ENCODE measurements at regions not wholly inside any gene's neighbourhood (a gene's known extent, or its start where the extent isn't known, plus 50 kb on each side); places are given as distances from the start of the nearest gene placed in this dataset.

DNA sequence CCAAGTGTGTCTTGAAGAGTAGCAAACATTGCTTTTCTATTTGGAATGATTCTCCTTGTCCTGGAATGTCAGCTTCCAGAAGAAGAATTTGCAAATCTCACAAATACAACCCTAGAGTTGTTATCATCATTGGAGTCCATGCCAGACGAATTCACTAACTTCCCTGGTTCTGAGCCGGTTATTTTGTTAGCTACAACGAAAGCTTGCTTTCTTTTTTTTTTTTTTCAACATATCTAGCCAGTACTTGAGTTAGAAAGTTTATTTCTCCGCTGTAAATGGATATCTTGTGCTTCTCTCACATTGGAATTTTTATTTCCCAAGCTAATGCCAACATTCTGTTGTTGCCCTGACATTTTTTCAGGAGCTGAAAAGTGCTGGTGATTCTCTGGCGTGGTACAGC, 138.1 kb upstream of the POM121L12 start:
- DNase-seq (ENCODE audit: low spot score) = no peak

DNA sequence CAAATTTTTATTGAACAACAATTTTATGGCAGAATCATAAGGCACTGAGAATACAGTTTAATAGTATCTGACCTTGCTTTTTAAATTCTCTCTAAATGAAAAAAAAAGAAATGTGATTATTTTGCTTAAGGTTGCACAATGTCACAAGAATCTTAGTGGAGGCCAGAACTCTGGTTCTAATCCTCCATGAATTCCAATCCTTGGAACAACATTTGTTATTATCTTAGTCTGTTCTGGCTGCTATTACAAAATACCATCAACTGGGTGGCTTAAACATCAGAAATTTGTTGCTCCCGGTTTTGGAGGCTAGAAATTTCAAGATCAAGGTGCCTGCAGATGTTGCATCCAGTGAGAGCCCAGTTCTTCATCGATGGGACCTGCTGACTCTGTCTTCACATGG, 158.2 kb upstream of the POM121L12 start:
- no peak for DNase-seq (ENCODE audit: low spot score)

GRCh38 chr7:52876402-52876801, 159.0 kb upstream of the POM121L12 start:
- DNase-seq (ENCODE audit: low spot score) = no peak

- DNase-seq (ENCODE audit: low spot score) = no peak
These were observed 171.8 kb upstream of the POM121L12 start for GRCh38 chr7:52863652-52864051.

- no peak for DNase-seq (ENCODE audit: low spot score)
These were observed 173.1 kb upstream of the POM121L12 start for GRCh38 chr7:52862321-52862720.

DNA sequence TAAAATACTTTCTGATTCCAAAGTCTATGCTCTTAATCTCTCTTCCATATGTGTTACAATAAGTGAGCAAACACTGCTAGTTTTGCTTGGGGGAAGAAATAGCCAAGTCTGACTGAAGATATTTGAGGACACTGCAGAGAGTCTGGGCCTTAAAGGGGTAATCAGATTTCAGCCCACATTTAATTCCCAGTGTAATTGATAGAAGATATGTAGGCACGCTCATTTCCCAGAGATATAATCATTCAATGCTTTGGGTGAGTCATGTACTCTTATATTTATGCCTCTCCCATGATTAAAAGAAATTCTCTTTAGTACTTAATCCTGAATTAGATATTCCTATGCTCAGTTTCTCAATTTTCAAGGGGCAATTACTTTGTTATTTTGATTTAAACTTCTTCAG, 178.1 kb upstream of the POM121L12 start:
- no peak for DNase-seq (ENCODE audit: low spot score)

- no peak for DNase-seq (ENCODE audit: low spot score)
These were observed 180.8 kb upstream of the POM121L12 start for GRCh38 chr7:52854681-52855080.

DNA sequence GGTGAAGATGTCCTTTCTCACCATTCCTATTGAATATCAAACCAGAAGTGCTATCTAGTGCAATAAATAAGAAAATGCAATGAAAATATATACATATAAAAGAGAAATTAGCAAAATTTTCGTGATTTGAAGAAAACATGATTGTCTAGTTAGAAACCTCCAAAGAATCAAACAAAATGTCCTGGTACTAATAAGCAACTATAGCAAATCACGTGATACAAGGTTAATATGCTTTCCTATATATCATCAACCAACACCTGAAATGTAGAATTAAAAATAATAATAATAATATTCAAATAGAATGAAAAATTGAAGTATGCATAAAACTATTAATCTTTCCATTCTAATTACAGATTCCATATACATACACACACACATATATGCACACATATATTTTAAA, 183.9 kb upstream of the POM121L12 start:
- DNase-seq (ENCODE audit: low spot score) = no peak

DNA sequence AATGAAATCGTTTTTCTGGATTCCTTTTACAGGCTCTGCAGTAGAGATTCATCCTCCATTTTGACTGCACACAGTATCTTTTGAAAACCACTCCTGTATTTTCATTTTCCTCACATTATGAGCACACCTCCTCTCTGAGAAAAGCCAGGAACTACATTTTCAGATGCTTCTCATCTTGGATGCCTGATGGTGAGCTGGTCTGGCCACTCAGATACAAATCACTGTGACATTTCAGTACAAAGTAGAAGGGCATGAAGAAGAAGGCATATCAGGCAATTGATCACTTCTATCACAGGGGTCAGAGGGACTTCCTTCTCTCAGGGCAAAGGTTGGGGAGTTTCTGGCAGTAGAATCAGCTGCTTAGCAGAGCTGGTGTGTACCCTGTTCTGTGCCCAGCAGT, 192.0 kb upstream of the POM121L12 start:
- DNase-seq (ENCODE audit: low spot score) = no peak

DNA sequence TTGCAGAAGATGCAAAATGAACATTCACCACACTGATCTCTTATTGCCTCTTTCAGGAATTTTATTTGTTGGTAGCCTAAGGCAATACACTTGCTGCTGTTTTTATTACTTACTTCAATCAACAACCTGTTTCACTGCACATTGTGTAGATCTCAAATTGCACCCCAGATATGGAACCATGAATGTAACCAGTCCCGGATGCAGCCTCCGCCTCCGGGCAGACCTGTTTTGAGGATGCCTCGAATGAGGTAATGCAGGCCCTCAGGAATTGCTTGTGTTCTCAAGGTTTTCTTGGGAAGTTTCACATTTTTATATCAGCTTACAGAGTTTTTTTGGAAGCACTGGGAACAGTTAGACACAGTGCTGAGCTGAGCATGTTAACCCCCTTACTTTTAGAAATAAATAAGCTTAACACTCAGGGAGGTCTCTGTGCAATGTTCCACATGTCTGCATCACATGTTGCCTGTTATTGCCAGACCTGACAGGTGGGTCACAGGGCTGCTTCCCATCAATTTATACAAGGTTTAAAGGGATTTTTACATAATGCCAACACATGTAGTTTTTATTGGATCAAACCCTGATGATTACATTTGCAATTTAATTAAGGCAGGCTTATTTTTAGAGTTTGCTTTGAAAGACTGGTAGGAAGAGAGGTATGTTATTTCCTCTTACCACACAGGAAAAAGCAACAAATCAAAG, 193.1 kb upstream of the POM121L12 start:
- DNase-seq (ENCODE audit: low spot score) = no peak

DNA sequence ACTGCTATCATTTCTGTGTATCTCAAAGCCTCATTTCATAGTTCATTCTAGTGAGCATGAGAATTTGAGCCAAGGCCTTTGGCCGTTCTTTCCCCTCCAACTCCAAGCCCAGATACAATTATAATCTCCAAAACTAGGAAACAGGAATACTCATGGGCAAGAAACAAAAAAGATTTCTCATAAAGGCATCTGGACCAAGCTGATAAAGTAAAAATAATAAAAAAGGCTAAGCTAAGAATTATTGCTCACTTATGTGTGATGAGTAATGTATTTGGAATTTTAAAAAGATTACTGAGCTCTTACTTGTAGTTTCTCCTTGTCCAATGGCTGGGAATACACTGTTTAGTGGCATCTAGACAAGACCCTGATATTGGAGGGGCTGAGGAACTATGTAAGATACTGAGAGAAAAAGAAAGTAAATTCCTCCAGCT, 196.4 kb upstream of the POM121L12 start:
- DNase-seq (ENCODE audit: low spot score) = no peak

- no peak for DNase-seq (ENCODE audit: low spot score)
These were observed 204.1 kb upstream of the POM121L12 start for GRCh38 chr7:52831321-52831720.

DNA sequence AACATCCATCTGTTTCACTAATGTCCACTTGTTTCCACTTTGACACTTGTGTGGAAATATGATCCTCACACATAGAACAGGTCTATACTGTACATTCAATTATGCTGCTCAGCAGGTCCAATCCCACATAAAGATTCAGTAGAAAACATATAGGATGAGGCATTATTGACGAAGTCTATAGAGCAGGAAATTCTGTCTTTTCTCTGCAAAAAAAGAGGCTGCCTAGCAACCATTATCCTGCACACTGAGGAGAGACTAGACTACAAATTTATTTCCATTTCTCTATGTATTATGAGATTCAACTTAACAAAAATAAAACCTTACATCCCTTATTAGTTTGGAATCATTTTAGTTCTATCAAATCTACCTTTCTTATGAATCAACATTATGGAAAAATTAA, 204.6 kb upstream of the POM121L12 start:
- DNase-seq (ENCODE audit: low spot score) = no peak

- no peak for DNase-seq (ENCODE audit: low spot score)
These were observed 208.7 kb upstream of the POM121L12 start for GRCh38 chr7:52826515-52827265.

GRCh38 chr7:52825611-52826010, 209.8 kb upstream of the POM121L12 start:
- no peak for DNase-seq (ENCODE audit: low spot score)

DNA sequence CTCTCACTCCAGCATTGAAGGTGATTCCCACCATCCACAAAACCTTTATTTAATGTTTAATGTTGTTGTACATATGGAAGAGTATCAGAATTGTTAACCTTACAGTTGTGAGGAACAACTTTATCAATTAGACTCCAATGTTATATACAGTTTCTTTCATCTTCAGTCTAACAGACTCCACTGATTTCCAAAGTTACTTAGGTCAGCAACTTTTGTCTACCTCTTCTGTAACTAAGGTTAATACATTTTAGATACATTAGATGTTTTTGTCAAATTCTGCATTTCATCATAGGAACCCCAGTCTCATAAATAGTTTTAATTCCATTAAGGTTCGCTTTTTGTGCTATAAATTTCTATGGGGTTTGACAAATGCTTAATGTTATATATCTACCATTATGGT, 223.9 kb upstream of the POM121L12 start:
- DNase-seq (ENCODE audit: low spot score) = no peak

- no peak for DNase-seq (ENCODE audit: low spot score)
These were observed 235.6 kb upstream of the POM121L12 start for GRCh38 chr7:52799817-52800216.

GRCh38 chr7:52797801-52798200, 237.6 kb upstream of the POM121L12 start:
- DNase-seq (ENCODE audit: low spot score) = no peak

DNA sequence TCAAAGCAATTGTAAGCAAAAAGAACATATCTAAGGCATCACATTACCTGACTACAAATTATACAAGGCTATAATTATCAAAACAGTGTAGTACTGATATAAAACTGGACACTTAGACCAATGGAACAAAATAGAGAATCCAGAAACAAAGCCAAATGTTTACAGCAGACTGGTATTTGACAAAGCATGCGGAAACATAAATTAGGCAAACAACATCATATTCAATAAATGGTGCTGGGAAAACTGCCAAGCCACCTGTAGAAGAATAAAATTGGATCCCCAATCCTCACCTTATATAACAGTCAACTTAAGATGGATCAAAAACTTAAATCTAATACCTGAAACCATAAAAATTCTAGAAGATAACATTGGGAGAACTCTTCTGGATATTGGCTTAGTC, 240.8 kb upstream of the POM121L12 start:
- DNase-seq (ENCODE audit: low spot score) = no peak

- no peak for DNase-seq (ENCODE audit: low spot score)
These were observed 244.2 kb upstream of the POM121L12 start for GRCh38 chr7:52791176-52791700.

DNA sequence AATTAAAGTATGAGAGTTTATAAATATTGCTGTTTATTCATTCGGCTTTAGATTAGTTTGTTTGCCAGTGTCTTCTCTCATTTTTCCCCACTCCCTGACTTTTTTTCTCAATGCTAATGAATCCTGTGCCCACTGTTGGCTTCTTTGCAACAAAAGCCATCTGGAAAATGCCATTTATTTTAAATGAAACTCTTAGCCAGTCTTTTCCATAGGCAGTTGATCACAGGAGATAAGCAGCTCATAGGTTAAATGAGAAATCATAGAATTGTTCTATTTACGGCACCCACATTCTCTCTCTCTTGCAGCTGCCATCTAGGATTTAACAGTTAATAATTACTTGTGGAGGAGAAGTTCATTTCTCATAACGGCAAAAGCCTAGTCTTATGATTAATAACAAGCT, 249.3 kb upstream of the POM121L12 start:
- DNase-seq (ENCODE audit: low spot score) = no peak

DNA sequence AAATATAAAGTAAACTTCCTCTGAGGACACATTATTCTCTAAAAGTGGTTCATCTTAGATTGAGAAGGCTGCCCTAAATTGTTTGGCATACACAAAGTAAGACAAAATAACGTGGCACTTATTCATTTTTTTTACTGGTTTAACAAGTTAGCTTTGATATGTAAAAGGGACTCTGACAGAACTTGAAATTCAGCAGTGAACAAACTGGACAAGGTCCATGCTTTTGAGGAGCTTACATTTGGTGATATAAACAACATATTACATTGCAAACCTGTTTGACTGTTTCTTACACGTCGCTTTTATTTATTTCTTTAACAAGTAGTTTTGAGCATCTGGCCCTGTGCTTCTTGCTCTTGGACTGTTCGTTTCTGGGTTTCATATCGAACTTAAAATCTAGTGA, 253.1 kb upstream of the POM121L12 start:
- no peak for DNase-seq (ENCODE audit: low spot score)

DNA sequence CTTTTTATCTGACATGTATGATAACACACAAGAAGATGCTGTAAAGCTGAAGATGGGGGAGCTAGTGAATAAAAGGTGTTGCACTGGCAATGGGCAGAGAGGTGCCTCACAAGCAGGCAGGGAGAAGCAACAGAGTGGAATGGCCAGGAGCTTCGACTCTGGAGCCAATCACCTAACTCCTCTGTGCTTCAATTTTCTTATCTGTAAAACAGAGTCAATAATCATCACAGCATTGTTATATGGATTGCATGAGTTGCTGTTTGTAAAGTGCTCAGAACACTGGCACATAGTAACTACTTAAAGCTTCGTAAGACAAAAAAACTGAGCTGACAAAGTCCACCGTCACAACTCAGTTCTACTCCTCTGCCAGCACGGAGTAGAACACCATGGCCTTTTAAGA, 254.2 kb upstream of the POM121L12 start:
- no peak for DNase-seq (ENCODE audit: low spot score)

DNA sequence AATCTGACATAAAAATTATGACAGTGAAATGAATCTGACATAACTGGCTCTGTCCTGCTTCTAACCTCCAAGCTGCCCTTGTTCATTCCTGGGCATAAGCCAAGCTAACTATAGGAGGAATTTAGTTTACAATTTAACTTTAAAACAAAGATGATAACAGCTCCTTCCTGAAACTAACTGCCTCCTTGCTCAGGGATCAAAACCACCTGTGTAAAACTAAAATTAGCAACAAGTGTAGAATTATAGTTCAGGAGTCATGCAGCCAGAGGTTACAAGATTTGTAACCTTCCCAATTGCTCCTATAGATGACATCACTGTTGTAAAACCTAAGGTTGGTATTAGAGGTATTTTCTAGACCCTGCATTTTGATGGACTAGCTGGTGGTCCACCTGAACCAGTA, 256.4 kb upstream of the POM121L12 start:
- no peak for DNase-seq (ENCODE audit: low spot score)
